ENCODE measurements at regions not wholly inside any gene's neighbourhood (a gene's known extent, or its start where the extent isn't known, plus 50 kb on each side); places are given as distances from the start of the nearest gene placed in this dataset.

- no peaks in the 10 kb centered on the region for H3K36me3 ChIP-seq
- no peaks in the 10 kb centered on the region for H3K9me3 ChIP-seq
- no peaks in the 10 kb centered on the region for H3K27me3 ChIP-seq
- no peak overlapping the region for H3K4me3 ChIP-seq
- WGBS, 2 donors (ENCODE audit: low coverage in 1 of 2) = 80 to 94% methylated on average over 1 of the region's 1 CpG
- in situ Hi-C loops (cut with MboI; ENCODE audit: low pct_ligation_motif_present in 1 of 4, low pct_unique_long_range_greater_than_20kb in 1 of 4, low sequenced_read_pairs in 3 of 4) (no loop called here), intact Hi-C loops (cut with DNase I; ENCODE audit: low total_unique reads) (no loop called here)
- no peaks in the 10 kb centered on the region for H3K4me1 ChIP-seq
- DNase-seq = no peak
- TF ChIP-seq EP300 (IDR thresholded peaks at IDR 0.05; ENCODE audit: low read depth) = no peak
- TF ChIP-seq POLR2A (IDR thresholded peaks at IDR 0.05) = no peak
- no peak for TF ChIP-seq POLR2AphosphoS5 (IDR thresholded peaks at IDR 0.05)
- no peak for TF ChIP-seq CTCF (IDR thresholded peaks at IDR 0.05)
- no peak overlapping the region for H3K27ac ChIP-seq
Observed at GRCh38 chr7:42761486-42761885, 150.4 kb downstream of the C7orf25 start.

GRCh38 chr7:42758124-42758523 is 153.7 kb downstream of the C7orf25 start:
- Histone ChIP-seq H3K27ac (no peak overlapping the region), H3K36me3 (no peaks in the 10 kb centered on the region), H3K27me3 (no peaks in the 10 kb centered on the region), H3K9me3 (no peaks in the 10 kb centered on the region), H3K4me3 (no peak overlapping the region), H3K4me1 (peaks cover 0 to 2% (median 0%) of the 10 kb centered on the region in 4 donors)
- whole genome bisulfite sequencing, 2 donors (ENCODE audit: low coverage in 1 of 2) = 17 to 79% methylated on average over 1 of the region's 1 CpG
- no peak for TF ChIP-seq POLR2A (IDR thresholded peaks at IDR 0.05)
- no peak for TF ChIP-seq CTCF (IDR thresholded peaks at IDR 0.05)
- TF ChIP-seq EP300 (IDR thresholded peaks at IDR 0.05; ENCODE audit: low read depth) = no peak
- intact Hi-C loops (cut with DNase I; ENCODE audit: low total_unique reads) = no loop called here
- in situ Hi-C loops (cut with MboI; ENCODE audit: low pct_ligation_motif_present in 1 of 4, low pct_unique_long_range_greater_than_20kb in 1 of 4, low sequenced_read_pairs in 3 of 4) = no loop called here
- DNase-seq = no peak

- Histone ChIP-seq H3K27ac (no peak overlapping the region), H3K36me3 (no peaks in the 10 kb centered on the region), H3K4me1 (peaks cover 0 to 2% (median 0%) of the 10 kb centered on the region in 4 donors), H3K4me3 (no peak overlapping the region), H3K9me3 (no peaks in the 10 kb centered on the region), H3K27me3 (no peaks in the 10 kb centered on the region)
- intact Hi-C loops (cut with DNase I; ENCODE audit: low total_unique reads) = no loop called here
- DNase-seq = no peak
- 69 to 82% methylated on average over 5 of the region's 5 CpGs for WGBS, 2 donors (ENCODE audit: low coverage in 1 of 2)
- in situ Hi-C loops (cut with MboI; ENCODE audit: low pct_ligation_motif_present in 1 of 4, low pct_unique_long_range_greater_than_20kb in 1 of 4, low sequenced_read_pairs in 3 of 4) = no loop called here
- no peak for TF ChIP-seq POLR2A (IDR thresholded peaks at IDR 0.05)
- no peak for TF ChIP-seq POLR2AphosphoS5 (IDR thresholded peaks at IDR 0.05)
- TF ChIP-seq EP300 (IDR thresholded peaks at IDR 0.05; ENCODE audit: low read depth) = no peak
Observed at GRCh38 chr7:42756841-42757240, 155.0 kb downstream of the C7orf25 start.

GRCh38 chr7:42753811-42754363 is 158.0 kb downstream of the C7orf25 start:
- no peaks in the 10 kb centered on the region for H3K9me3 ChIP-seq
- H3K27me3 ChIP-seq = no peaks in the 10 kb centered on the region
- no peaks in the 10 kb centered on the region for H3K36me3 ChIP-seq
- H3K4me1 ChIP-seq = peaks cover 0 to 2% (median 0%) of the 10 kb centered on the region in 4 donors
- in situ Hi-C loops (cut with MboI; ENCODE audit: low pct_ligation_motif_present in 1 of 4, low pct_unique_long_range_greater_than_20kb in 1 of 4, low sequenced_read_pairs in 3 of 4) (no loop called here), intact Hi-C loops (cut with DNase I; ENCODE audit: low total_unique reads) (no loop called here)
- no peak overlapping the region for H3K27ac ChIP-seq
- TF ChIP-seq POLR2A (IDR thresholded peaks at IDR 0.05) (no peak), CTCF (IDR thresholded peaks at IDR 0.05) (no peak), EP300 (IDR thresholded peaks at IDR 0.05; ENCODE audit: low read depth) (no peak), POLR2AphosphoS5 (IDR thresholded peaks at IDR 0.05) (no peak)
- 47 to 69% methylated on average over 2 to 3 of the region's 3 CpGs for WGBS, 2 donors (ENCODE audit: low coverage in 1 of 2)
- DNase-seq = no peak
- no peak overlapping the region for H3K4me3 ChIP-seq

GRCh38 chr7:42753367-42753766 is 158.5 kb downstream of the C7orf25 start:
- Histone ChIP-seq H3K4me1 (peaks cover 0 to 2% (median 0%) of the 10 kb centered on the region in 4 donors), H3K36me3 (no peaks in the 10 kb centered on the region), H3K27me3 (no peaks in the 10 kb centered on the region), H3K9me3 (no peaks in the 10 kb centered on the region), H3K4me3 (no peak overlapping the region), H3K27ac (no peak overlapping the region)
- DNase-seq = no peak
- in situ Hi-C loops (cut with MboI; ENCODE audit: low pct_ligation_motif_present in 1 of 4, low pct_unique_long_range_greater_than_20kb in 1 of 4, low sequenced_read_pairs in 3 of 4) (no loop called here), intact Hi-C loops (cut with DNase I; ENCODE audit: low total_unique reads) (no loop called here)
- TF ChIP-seq EP300 (IDR thresholded peaks at IDR 0.05; ENCODE audit: low read depth) = no peak
- no peak for TF ChIP-seq POLR2A (IDR thresholded peaks at IDR 0.05)
- no peak for TF ChIP-seq POLR2AphosphoS5 (IDR thresholded peaks at IDR 0.05)
- no peak for TF ChIP-seq CTCF (IDR thresholded peaks at IDR 0.05)
- WGBS, 2 donors (ENCODE audit: low coverage in 1 of 2) = 60 to 68% methylated on average over 2 of the region's 2 CpGs

Data from transverse colon (tissue), 4 donors.